NCI-H82 (cell line): ENCODE measurements at regions not wholly inside any gene's neighbourhood (a gene's known extent, or its start where the extent isn't known, plus 50 kb on each side); places are given as distances from the start of the nearest gene placed in this dataset.

Source experiments
- DNase-seq: peaks from one replicate; lab custom pipeline; 2025; lab: John Stamatoyannopoulos, UW

- no peak for DNase-seq
These were observed 1349.0 kb downstream of the BRD1 start for GRCh38 chr22:48478529-48479265.

- DNase-seq: no peak
These were observed 1349.5 kb downstream of the BRD1 start for GRCh38 chr22:48478124-48478523.

- no peak for DNase-seq
These were observed 1350.5 kb downstream of the BRD1 start for GRCh38 chr22:48477031-48477721.

DNA sequence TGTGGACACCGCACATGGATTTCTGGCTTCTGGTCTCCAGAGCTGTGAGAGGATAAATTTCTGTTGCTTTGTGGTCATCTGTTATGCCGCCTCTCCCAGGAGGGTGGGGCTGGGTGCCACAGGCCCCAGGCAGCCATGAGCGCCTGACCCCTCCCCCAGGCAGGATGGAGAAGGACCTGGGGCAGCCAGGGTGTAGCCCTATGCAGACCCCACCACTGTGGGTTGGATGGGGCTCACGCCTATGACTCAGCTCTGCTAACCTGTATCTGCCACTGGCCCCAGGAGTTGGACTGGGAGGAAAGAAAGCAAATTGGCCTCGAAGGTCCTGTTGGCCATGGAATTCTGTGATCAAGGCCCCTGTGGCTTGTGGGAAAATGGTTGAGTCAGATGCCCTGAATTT is 1351.1 kb downstream of the BRD1 start:
- DNase-seq: no peak

GRCh38 chr22:48475661-48476345 is 1351.9 kb downstream of the BRD1 start:
- DNase-seq: no peak

GRCh38 chr22:48474881-48475280 is 1352.8 kb downstream of the BRD1 start:
- DNase-seq: no peak

DNA sequence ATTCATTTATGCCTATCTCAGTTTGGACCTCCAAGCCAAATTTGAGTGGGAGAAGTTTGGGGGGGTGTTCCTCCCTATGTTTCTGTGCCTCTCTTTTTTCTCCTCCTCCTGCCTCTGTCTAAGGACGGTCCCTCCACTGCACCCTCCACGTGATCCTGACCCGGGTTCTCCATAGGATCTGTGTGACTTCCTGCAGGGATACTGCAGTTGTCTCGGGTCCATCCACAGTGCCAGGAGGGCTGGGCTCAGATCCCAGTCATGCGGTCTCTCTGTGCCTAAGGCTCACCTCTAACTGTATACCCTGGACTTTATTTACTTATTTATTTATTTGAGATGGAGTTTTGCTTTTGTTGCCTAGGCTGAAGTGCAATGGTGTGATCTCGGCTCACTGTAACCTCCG is 1354.5 kb downstream of the BRD1 start:
- no peak for DNase-seq

- no peak for DNase-seq
These were observed 1363.4 kb downstream of the BRD1 start for GRCh38 chr22:48464246-48464645.

- DNase-seq: no peak
These were observed 1367.5 kb downstream of the BRD1 start for GRCh38 chr22:48459859-48460823.

GRCh38 chr22:48459259-48459658 is 1368.4 kb downstream of the BRD1 start:
- DNase-seq: no peak

- DNase-seq: no peak
These were observed 1371.2 kb downstream of the BRD1 start for GRCh38 chr22:48456449-48456848.

DNA sequence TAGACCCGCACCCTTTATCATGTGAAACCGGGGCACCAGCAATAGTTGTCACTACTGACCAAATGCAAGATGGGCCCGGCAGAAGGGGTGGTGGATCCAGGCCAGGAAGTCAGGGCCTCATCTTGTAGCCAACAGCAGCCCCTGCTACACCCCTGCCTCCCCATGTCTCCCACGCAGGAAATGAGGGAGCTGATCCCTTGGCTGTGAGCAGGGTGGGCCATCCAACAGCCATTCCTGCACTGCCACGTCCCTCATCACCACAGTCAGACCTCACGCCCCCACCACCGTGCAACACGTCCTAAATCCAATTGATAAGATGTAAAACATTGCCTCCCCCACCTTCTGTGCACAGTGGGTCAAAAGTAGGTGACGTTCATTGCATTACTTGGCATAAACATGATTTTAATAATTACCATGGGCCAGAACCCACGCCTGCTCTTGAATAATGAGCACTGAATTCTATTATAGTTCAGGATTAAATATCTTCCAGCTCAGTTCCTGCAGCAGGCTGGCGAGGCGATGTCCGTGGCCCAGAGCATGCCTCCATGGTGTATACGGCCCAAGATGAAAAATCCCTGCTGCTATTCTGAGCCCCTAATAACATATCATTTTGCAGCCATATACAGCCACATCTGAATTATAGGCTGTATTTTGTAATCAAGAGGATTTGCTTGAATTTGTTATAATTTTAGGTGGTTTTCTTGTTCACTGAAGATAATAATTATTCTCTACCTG is 1373.8 kb downstream of the BRD1 start:
- no peak for DNase-seq

GRCh38 chr22:48453171-48453570 is 1374.5 kb downstream of the BRD1 start:
- DNase-seq: no peak

- DNase-seq: no peak
These were observed 1374.9 kb downstream of the BRD1 start for GRCh38 chr22:48452766-48453165.

GRCh38 chr22:48451891-48452290 is 1375.8 kb downstream of the BRD1 start:
- no peak for DNase-seq

- no peak for DNase-seq
These were observed 1377.4 kb downstream of the BRD1 start for GRCh38 chr22:48450188-48450825.

- no peak for DNase-seq
These were observed 1378.0 kb downstream of the BRD1 start for GRCh38 chr22:48449466-48450187.

GRCh38 chr22:48448821-48449220 is 1378.9 kb downstream of the BRD1 start:
- no peak for DNase-seq

DNA sequence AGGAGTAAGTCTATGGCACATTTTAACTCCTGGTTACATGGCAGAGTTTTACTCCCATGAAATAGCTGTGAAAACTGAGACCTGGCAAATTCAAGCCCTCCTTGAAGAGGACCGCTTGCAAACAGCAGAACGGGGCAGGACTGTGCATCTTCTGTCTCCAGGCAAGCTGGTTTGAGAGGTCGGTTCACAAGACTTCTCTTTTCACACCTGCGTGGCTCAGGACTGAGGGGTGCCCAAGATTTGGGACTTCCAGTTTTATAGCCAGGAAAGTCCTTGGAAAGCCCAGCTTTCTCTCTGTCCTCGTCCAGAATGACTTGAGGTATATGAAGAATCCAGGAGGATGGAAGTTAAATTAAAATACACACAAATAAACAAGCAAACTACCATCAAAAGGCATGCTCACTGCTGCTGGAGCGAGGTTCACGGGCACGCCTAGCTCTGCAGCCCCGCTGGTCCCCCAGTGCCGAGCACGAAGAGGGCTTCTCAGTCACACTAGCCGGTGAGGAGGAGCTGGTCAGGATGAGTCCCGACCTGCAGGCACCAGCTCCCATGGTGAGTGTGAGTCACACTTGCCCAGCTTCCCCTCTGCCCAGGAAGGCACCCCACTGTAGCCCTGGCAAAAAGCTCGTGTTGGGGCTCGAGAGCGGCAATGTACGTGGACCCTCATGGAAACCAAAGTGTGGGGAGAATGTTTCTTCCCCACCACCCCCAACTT is 1382.4 kb downstream of the BRD1 start:
- no peak for DNase-seq
